H1 (cell line): ENCODE measurements at regions not wholly inside any gene's neighbourhood (a gene's known extent, or its start where the extent isn't known, plus 50 kb on each side); places are given as distances from the start of the nearest gene placed in this dataset.

Experiments used
- ASH2L ChIP-seq: fragments of 200-600, 300-600 bp; sonication (generic); IDR thresholded peaks from one replicate; pipeline ENCODE4 v1.7.1; 2017; ENCODE audit warnings: low read length
- GABPA ChIP-seq: IDR thresholded peaks from 2 replicates; pipeline ENCODE4 v1.6.1; 2011; ENCODE audit warnings: mild to moderate bottlenecking, low read length, moderate library complexity, borderline replicate concordance; ENCODE audit not compliant: insufficient read depth
- KDM4A ChIP-seq: IDR thresholded peaks from one replicate; pipeline ENCODE4 v1.7.1; 2012; ENCODE audit warnings: low read depth, mild to moderate bottlenecking, moderate library complexity, low read length, inconsistent platforms; ENCODE audit not compliant: severe bottlenecking
- KDM5A ChIP-seq: fragments of 200-600 bp; IDR thresholded peaks from 2 replicates; pipeline ENCODE4 v1.7.1; 2012; ENCODE audit warnings: mild to moderate bottlenecking, low read length, inconsistent platforms, mixed read lengths
- RNF2 ChIP-seq: fragments of 200-900, 300-1000 bp; sonication (generic); IDR thresholded peaks from 2 replicates; pipeline ENCODE4 v1.7.1; 2016; ENCODE audit warnings: borderline replicate concordance, low read depth, mild to moderate bottlenecking, antibody characterized with exemption, low read length; ENCODE audit not compliant: poor library complexity, severe bottlenecking; ENCODE audit errors: missing control alignments
- RXRA ChIP-seq: IDR thresholded peaks from 2 replicates; pipeline ENCODE4 v1.6.1; 2011; ENCODE audit warnings: low read depth, mild to moderate bottlenecking, low read length, moderate library complexity; ENCODE audit not compliant: insufficient read depth
- TAF1 ChIP-seq: IDR thresholded peaks from 2 replicates; pipeline ENCODE4 v1.6.1; 2011; ENCODE audit warnings: mild to moderate bottlenecking, low read depth, low read length

GRCh38 chr2:128487650-128488387, 169.2 kb upstream of the HS6ST1 start (continued):
- TF ChIP-seq GABPA = no peak
- no peak for TF ChIP-seq RXRA
- TF ChIP-seq KDM4A = no peak
- TF ChIP-seq ASH2L = no peak
- no peak for TF ChIP-seq RNF2
- TF ChIP-seq TAF1 = no peak
- TF ChIP-seq KDM5A = no peak
